Kidney (tissue), 13 donors: ENCODE measurements at regions not wholly inside any gene's neighbourhood (a gene's known extent, or its start where the extent isn't known, plus 50 kb on each side); places are given as distances from the start of the nearest gene placed in this dataset.

Source experiments
- DNase-seq, 5 donors: peaks; one replicate each; pipeline ENCODE4 v3.0.0-alpha.2; 2013 to 2020
- FAIRE-seq: peaks from 2 replicates; lab custom pipeline; 2012; peaks lifted over from hg19 to GRCh38; lab: Jason Lieb, UNC
- H3K27ac ChIP-seq, 2 donors: one replicate each; pipeline ENCODE4 v1.7.0; 2013; ENCODE audit warnings: low read depth in 2 of 2, low read length in 2 of 2, inconsistent platforms in 1 of 2
- H3K27me3 ChIP-seq: one replicate; pipeline ENCODE4 v1.7.1; 2013; ENCODE audit warnings: low read length, inconsistent platforms; ENCODE audit not compliant: control insufficient read depth, insufficient read depth
- H3K36me3 ChIP-seq, 3 donors: one replicate each; pipeline versions ENCODE4 v1.7.0 to v1.7.1; 2013; ENCODE audit warnings: low read length in 3 of 3, control low read depth in 1 of 3, inconsistent platforms in 1 of 3; ENCODE audit not compliant: insufficient read depth in 3 of 3, control insufficient read depth in 2 of 3
- H3K4me1 ChIP-seq, 3 donors: one replicate each; pipeline versions ENCODE4 v1.7.0 to v1.7.1; 2013; ENCODE audit warnings: low read length in 3 of 3, inconsistent platforms in 1 of 3, low read depth in 1 of 3; ENCODE audit not compliant: control insufficient read depth in 2 of 3, insufficient read depth in 2 of 3
- H3K4me3 ChIP-seq, 3 donors: one replicate each; pipeline versions ENCODE4 v1.7.0 to v1.8.1; 2013; ENCODE audit warnings: low read length in 3 of 3, control low read depth in 1 of 3, inconsistent platforms in 1 of 3
- H3K9ac ChIP-seq, 3 donors: one replicate each; pipeline versions ENCODE4 v1.7.0 to v1.7.1; 2013; ENCODE audit warnings: low read length in 3 of 3, control low read depth in 1 of 3, inconsistent platforms in 1 of 3
- H3K9me3 ChIP-seq, 3 donors: one replicate each; pipeline versions ENCODE4 v1.7.0 to v1.7.1; 2013; ENCODE audit warnings: low read length in 3 of 3, control low read depth in 1 of 3, inconsistent platforms in 1 of 3; ENCODE audit not compliant: control insufficient read depth in 2 of 3, insufficient read depth in 1 of 3
- intact Hi-C: fragments of 100-400 bp; cut with DNase I; formaldehyde crosslinking; loops from one replicate; pipeline ENCODE4 v1.11.1; 2022
- TF ChIP-seq, protein P1 (sequence below): IDR thresholded peaks from 3 replicates; pipeline ENCODE4 v1.5.1; 2012; ENCODE audit warnings: mild to moderate bottlenecking, moderate library complexity, borderline replicate concordance; ENCODE audit not compliant: insufficient read depth; ENCODE audit errors: extremely low read depth
- donor health status: control.
- donor health status: control.
- donor health status: control.
- donor health status: control.
- donor health status: control.
- donor health status: DM: yes; HTN: yes; CAD: no.
- donor health status: Normal renal cell carcinoma (clear cell type).

DNA sequence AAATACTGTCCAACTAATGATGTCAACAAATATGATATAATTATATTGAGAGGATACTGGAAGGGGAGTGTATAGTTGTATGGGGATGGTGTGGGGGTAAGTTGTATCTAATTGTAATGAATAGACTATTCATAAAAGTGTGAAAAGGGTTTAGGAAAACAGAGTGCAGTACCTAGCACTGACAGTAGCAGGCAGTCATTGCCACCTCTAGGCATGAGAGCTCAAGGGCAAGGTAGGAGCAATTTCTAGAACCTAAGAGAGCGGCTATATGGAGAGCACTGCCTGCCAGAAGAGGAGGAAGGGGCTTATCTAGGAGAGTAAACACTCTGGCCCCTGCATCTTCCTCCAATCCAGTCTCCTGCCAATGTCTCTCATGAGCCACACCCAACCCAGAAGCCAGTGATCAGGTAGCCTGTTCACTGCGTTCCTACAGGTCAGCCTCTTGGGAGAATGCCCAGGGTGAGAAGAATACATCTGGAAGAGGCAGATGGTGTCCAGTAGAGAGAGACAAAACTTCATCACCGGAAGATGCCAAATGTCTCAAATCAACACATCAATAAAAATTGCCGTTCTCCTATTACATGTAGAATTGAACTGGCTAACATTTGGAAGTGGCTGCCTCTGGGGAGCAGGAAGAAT lies 200.0 kb downstream of the LY86 start:
- peak in 1 of 5 donors; percentile 11 for DNase-seq
- Histone ChIP-seq H3K36me3 (no peaks in the 10 kb centered on the region), H3K4me3 (no peak overlapping the region), H3K4me1 (peaks cover 0 to 4% (median 0%) of the 10 kb centered on the region in 3 donors), H3K27ac (no peak overlapping the region), H3K27me3 (no peaks in the 10 kb centered on the region), H3K9ac (no peak overlapping the region), H3K9me3 (no peaks in the 10 kb centered on the region)
- TF ChIP-seq, protein P1, sequence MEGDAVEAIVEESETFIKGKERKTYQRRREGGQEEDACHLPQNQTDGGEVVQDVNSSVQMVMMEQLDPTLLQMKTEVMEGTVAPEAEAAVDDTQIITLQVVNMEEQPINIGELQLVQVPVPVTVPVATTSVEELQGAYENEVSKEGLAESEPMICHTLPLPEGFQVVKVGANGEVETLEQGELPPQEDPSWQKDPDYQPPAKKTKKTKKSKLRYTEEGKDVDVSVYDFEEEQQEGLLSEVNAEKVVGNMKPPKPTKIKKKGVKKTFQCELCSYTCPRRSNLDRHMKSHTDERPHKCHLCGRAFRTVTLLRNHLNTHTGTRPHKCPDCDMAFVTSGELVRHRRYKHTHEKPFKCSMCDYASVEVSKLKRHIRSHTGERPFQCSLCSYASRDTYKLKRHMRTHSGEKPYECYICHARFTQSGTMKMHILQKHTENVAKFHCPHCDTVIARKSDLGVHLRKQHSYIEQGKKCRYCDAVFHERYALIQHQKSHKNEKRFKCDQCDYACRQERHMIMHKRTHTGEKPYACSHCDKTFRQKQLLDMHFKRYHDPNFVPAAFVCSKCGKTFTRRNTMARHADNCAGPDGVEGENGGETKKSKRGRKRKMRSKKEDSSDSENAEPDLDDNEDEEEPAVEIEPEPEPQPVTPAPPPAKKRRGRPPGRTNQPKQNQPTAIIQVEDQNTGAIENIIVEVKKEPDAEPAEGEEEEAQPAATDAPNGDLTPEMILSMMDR, result peak; percentile 41
- intact Hi-C loops, result no loop called here
- FAIRE-seq, result no peak

DNA sequence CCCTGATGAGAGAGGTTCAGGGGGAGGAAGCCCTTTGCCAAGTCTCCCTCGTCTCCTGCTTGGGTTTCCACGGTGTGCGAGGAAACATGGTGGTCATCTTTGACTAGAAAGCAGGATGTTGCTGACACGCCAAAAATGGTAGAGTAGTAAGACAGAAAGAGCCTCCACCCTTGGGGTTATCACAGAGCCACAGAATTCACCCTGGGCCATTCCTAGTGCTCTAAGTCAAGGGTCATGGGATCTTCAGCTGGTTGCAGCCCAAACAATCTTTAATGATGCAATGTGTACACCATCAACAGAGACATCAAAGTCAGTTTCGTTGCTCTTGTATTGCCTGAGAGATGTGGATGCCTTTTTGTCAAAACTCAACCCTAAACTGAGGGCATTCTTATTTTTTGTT lies 201.9 kb downstream of the LY86 start:
- Histone ChIP-seq H3K27me3 (no peaks in the 10 kb centered on the region), H3K9ac (no peak overlapping the region), H3K27ac (no peak overlapping the region), H3K36me3 (no peaks in the 10 kb centered on the region), H3K9me3 (no peaks in the 10 kb centered on the region), H3K4me3 (no peak overlapping the region), H3K4me1 (no peaks in the 10 kb centered on the region)
- DNase-seq (peak in 1 of 5 donors; percentile 9), FAIRE-seq (no peak)
- TF ChIP-seq, protein P1, result no peak
- intact Hi-C loops, result no loop called here

DNA sequence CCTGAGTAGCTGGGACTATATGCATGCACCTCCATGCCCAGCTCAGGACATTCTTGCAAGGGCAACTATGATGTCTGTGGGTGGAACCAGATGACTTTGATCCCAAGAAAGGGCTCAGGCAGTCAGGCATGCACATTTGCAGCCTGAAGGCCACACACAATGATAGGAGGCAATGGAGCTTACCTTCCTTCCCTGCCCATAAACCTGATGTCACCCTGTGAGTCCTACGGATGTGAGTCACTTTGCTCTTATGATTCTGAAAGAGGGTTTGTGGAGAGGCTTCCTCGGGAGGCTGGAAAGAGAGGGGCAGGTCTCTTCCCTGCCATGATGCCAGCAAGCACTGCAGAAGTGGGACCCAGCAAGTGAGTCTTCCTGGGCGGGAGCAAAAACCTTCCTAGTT lies 202.4 kb downstream of the LY86 start:
- no peak for FAIRE-seq
- intact Hi-C loops, result no loop called here
- no peak overlapping the region for H3K9ac ChIP-seq

More for the DNA sequence above, 202.4 kb downstream of the LY86 start:
- TF ChIP-seq, protein P1, result no peak
- no peaks in the 10 kb centered on the region for H3K4me1 ChIP-seq
- no peaks in the 10 kb centered on the region for H3K36me3 ChIP-seq
- no peaks in the 10 kb centered on the region for H3K27me3 ChIP-seq
- H3K27ac ChIP-seq, result no peak overlapping the region
- no peaks in the 10 kb centered on the region for H3K9me3 ChIP-seq
- DNase-seq, result peak in 3 of 5 donors; percentile 28 to 41 (median 41)
- H3K4me3 ChIP-seq, result no peak overlapping the region
